Prostate gland (tissue), 2 donors: ENCODE measurements at regions not wholly inside any gene's neighbourhood (a gene's known extent, or its start where the extent isn't known, plus 50 kb on each side); places are given as distances from the start of the nearest gene placed in this dataset.

Experiments used
- CTCF ChIP-seq, 4 experiments: fragments of 200-600 bp in 2 of 4; fragments of 450-650 bp in 2 of 4; sonication (generic) in 2 of 4; IDR thresholded peaks; 1 replicate in 3 of 4; 2 replicates in 1 of 4; pipeline ENCODE4 v1.5.1; 2016 to 2019; ENCODE audit warnings: antibody characterized with exemption in 4 of 4, mild to moderate bottlenecking in 2 of 4, moderate library complexity in 2 of 4
- POLR2A ChIP-seq: fragments of 450-650 bp; IDR thresholded peaks from one replicate; pipeline ENCODE4 v1.6.1; 2016; ENCODE audit warnings: antibody characterized with exemption, mild to moderate bottlenecking
- POLR2AphosphoS5 ChIP-seq: sonication (generic); formaldehyde crosslinking; IDR thresholded peaks from one replicate; pipeline ENCODE4 v1.6.1; 2017; ENCODE audit warnings: antibody characterized with exemption

GRCh38 chrX:150310417-150310816, 52.7 kb upstream of the MAMLD1 start:
- no peak for TF ChIP-seq CTCF (IDR thresholded peaks at IDR 0.05)
- TF ChIP-seq POLR2A: no peak
- no peak for TF ChIP-seq POLR2AphosphoS5
